NB4 (cell line): ENCODE measurements at regions not wholly inside any gene's neighbourhood (a gene's known extent, or its start where the extent isn't known, plus 50 kb on each side); places are given as distances from the start of the nearest gene placed in this dataset.

ENCODE experiments used
- CTCF ChIP-seq: IDR thresholded peaks from one replicate; pipeline ENCODE4 v1.5.1; 2012; ENCODE audit warnings: low read depth, low read length
- MYC ChIP-seq: IDR thresholded peaks from 2 replicates; pipeline ENCODE4 v1.6.1; 2011; ENCODE audit warnings: low read depth, low read length
- POLR2A ChIP-seq: IDR thresholded peaks from 2 replicates; pipeline ENCODE4 v1.6.1; 2011; ENCODE audit warnings: mild to moderate bottlenecking; ENCODE audit not compliant: insufficient read length; ENCODE audit errors: extremely low read depth

- no peak for TF ChIP-seq POLR2A
- TF ChIP-seq CTCF: no peak
- no peak for TF ChIP-seq MYC
These were observed 142.9 kb downstream of the GLUL start for GRCh38 chr1:182248721-182249120.
